ENCODE measurements at regions not wholly inside any gene's neighbourhood (a gene's known extent, or its start where the extent isn't known, plus 50 kb on each side); places are given as distances from the start of the nearest gene placed in this dataset.

GRCh38 chr12:105738051-105738450 lies 400.7 kb downstream of the NUAK1 start:
- no peaks in the 10 kb centered on the region for H4K20me1 ChIP-seq (ENCODE audit: insufficient read depth, low read length)
- H3K79me2 ChIP-seq (ENCODE audit: insufficient read depth, low read length) = no peaks in the 10 kb centered on the region
- CTCF ChIA-PET (ENCODE audit: low intra/inter-chr PET ratio, low total read pairs) = no interaction called here
- no peak for DNase-seq (ENCODE audit: low spot score)
- no peak for FAIRE-seq
- H2AFZ ChIP-seq (ENCODE audit: low read length) = no peak overlapping the region
- H3K9ac ChIP-seq (ENCODE audit: insufficient read depth, low read depth, low read length) = no peak overlapping the region
- no peak overlapping the region for H3K4me3 ChIP-seq (replicated peaks in 1 of 3; ENCODE audit: insufficient read depth in 1 of 3, low read depth in 2 of 3, low read length in 3 of 3)
- intact Hi-C loops (cut with micrococcal nuclease; ENCODE audit: unreplicated experiment) (no loop called here), in situ Hi-C loops (cut with HindIII; ENCODE audit: extremely low pct_ligation_motif_present, low pct_unique_long_range_greater_than_20kb) (no loop called here)
- no TSS peak for BruUV-seq (replicated peaks)
- ATAC-seq = no peak
- no peak for TF ChIP-seq MTA3 (CRISPR knock-in tag; IDR thresholded peaks at IDR 0.05)
- no peak for TF ChIP-seq KLF12 (CRISPR knock-in tag; IDR thresholded peaks at IDR 0.05; ENCODE audit: borderline replicate concordance)
- TF ChIP-seq ZNF788 (CRISPR knock-in tag; IDR thresholded peaks at IDR 0.05; ENCODE audit: borderline replicate concordance) = no peak
- no peak for TF ChIP-seq ZMYM2 (CRISPR knock-in tag; IDR thresholded peaks at IDR 0.05)
- TF ChIP-seq ZNF567 (CRISPR knock-in tag; IDR thresholded peaks at IDR 0.05; ENCODE audit: borderline replicate concordance) = no peak
- no peak for TF ChIP-seq KMT2B (CRISPR knock-in tag; IDR thresholded peaks at IDR 0.05)
- TF ChIP-seq KDM6A (CRISPR knock-in tag; IDR thresholded peaks at IDR 0.05; ENCODE audit: low read depth) = no peak
- TF ChIP-seq ZNF652 (CRISPR knock-in tag; IDR thresholded peaks at IDR 0.05; ENCODE audit: borderline replicate concordance, low read depth) = no peak
- TF ChIP-seq THYN1 (CRISPR knock-in tag; IDR thresholded peaks at IDR 0.05; ENCODE audit: borderline replicate concordance, low read depth) = no peak
- TF ChIP-seq MAFG (CRISPR knock-in tag; IDR thresholded peaks at IDR 0.05) = no peak
- POLR2A ChIA-PET = no interaction called here
- no peak overlapping the region for H3K4me2 ChIP-seq (ENCODE audit: low read depth, low read length)
- no peaks in the 10 kb centered on the region for H3K36me3 ChIP-seq (replicated peaks in 1 of 2; ENCODE audit: control insufficient read depth in 1 of 2, insufficient read depth in 2 of 2, low read length in 2 of 2)
- H3K27me3 ChIP-seq (ENCODE audit: control insufficient read depth in 1 of 2, insufficient read depth in 2 of 2, low read length in 2 of 2) = no peaks in the 10 kb centered on the region
- H3K4me1 ChIP-seq (ENCODE audit: insufficient read depth, low read length) = no peaks in the 10 kb centered on the region
- WGBS (ENCODE audit: low lambda C conversion rate) = 54% methylated on average over 9 of the region's 9 CpGs
- H3K27ac ChIP-seq (ENCODE audit: extremely low read length, insufficient read depth, low read length) = no peak overlapping the region
- no peaks in the 10 kb centered on the region for H3K9me3 ChIP-seq (ENCODE audit: low read length)

- CTCF ChIA-PET (ENCODE audit: low intra/inter-chr PET ratio, low total read pairs) = no interaction called here
- TF ChIP-seq KLF9 (CRISPR knock-in tag; IDR thresholded peaks at IDR 0.05; ENCODE audit: low read depth) = no peak
- no peak for TF ChIP-seq ZNF367 (CRISPR knock-in tag; IDR thresholded peaks at IDR 0.05; ENCODE audit: borderline replicate concordance)
- no peak for TF ChIP-seq ZNF776 (CRISPR knock-in tag; IDR thresholded peaks at IDR 0.05)
- TF ChIP-seq CBFB (CRISPR knock-in tag; IDR thresholded peaks at IDR 0.05) = no peak
- no peak for TF ChIP-seq ZNF362 (CRISPR knock-in tag; IDR thresholded peaks at IDR 0.05; ENCODE audit: borderline replicate concordance)
- TF ChIP-seq GATAD1 (CRISPR knock-in tag; IDR thresholded peaks at IDR 0.05) = no peak
- no peak for TF ChIP-seq MLLT10 (CRISPR knock-in tag; IDR thresholded peaks at IDR 0.05)
- TF ChIP-seq ZBTB3 (CRISPR knock-in tag; IDR thresholded peaks at IDR 0.05; ENCODE audit: borderline replicate concordance, low read depth) = no peak
- no peak for TF ChIP-seq NFRKB (IDR thresholded peaks at IDR 0.05)
- TF ChIP-seq ZNF891 (CRISPR knock-in tag; IDR thresholded peaks at IDR 0.05) = no peak
- no peak for TF ChIP-seq PHF20 (CRISPR knock-in tag; IDR thresholded peaks at IDR 0.05)
- no peak for TF ChIP-seq KDM3A (CRISPR knock-in tag; IDR thresholded peaks at IDR 0.05; ENCODE audit: low read depth)
- no peaks in the 10 kb centered on the region for H3K4me1 ChIP-seq (ENCODE audit: insufficient read depth, low read length)
- DNase-seq (ENCODE audit: low spot score) (no peak), ATAC-seq (no peak), FAIRE-seq (no peak)
- H4K20me1 ChIP-seq (ENCODE audit: insufficient read depth, low read length) = no peaks in the 10 kb centered on the region
- intact Hi-C loops (cut with micrococcal nuclease; ENCODE audit: unreplicated experiment) (no loop called here), in situ Hi-C loops (cut with HindIII; ENCODE audit: extremely low pct_ligation_motif_present, low pct_unique_long_range_greater_than_20kb) (no loop called here)
- no peaks in the 10 kb centered on the region for H3K9me3 ChIP-seq (ENCODE audit: low read length)
- no peaks in the 10 kb centered on the region for H3K27me3 ChIP-seq (ENCODE audit: control insufficient read depth in 1 of 2, insufficient read depth in 2 of 2, low read length in 2 of 2)
- H3K79me2 ChIP-seq (ENCODE audit: insufficient read depth, low read length) = no peaks in the 10 kb centered on the region
- no peak overlapping the region for H3K4me3 ChIP-seq (replicated peaks in 1 of 3; ENCODE audit: insufficient read depth in 1 of 3, low read depth in 2 of 3, low read length in 3 of 3)
- WGBS (ENCODE audit: low lambda C conversion rate) = 13% methylated on average over 2 of the region's 2 CpGs
- no peak overlapping the region for H3K9ac ChIP-seq (ENCODE audit: insufficient read depth, low read depth, low read length)
- no peak overlapping the region for H2AFZ ChIP-seq (ENCODE audit: low read length)
- H3K36me3 ChIP-seq (replicated peaks in 1 of 2; ENCODE audit: control insufficient read depth in 1 of 2, insufficient read depth in 2 of 2, low read length in 2 of 2) = no peaks in the 10 kb centered on the region
- no peak overlapping the region for H3K4me2 ChIP-seq (ENCODE audit: low read depth, low read length)
- POLR2A ChIA-PET = no interaction called here
- no peak overlapping the region for H3K27ac ChIP-seq (ENCODE audit: extremely low read length, insufficient read depth, low read length)
- BruUV-seq (replicated peaks) = no TSS peak
Measured at GRCh38 chr12:105740369-105740768, 398.4 kb downstream of the NUAK1 start.
